Right ventricle myocardium inferior (tissue), 1 donor: ENCODE measurements at regions not wholly inside any gene's neighbourhood (a gene's known extent, or its start where the extent isn't known, plus 50 kb on each side); places are given as distances from the start of the nearest gene placed in this dataset.
"Not testable (repeated sequence)": the region's sequence is repeated elsewhere in the genome, so short reads cannot be mapped to it uniquely, and the experiment has no call there.

Experiments used
- ATAC-seq: fragments of 200-7000 bp; cut with Tn5 transposase; one replicate; pipeline ENCODE4 v1.9.1; 2020; ENCODE audit warnings: mild to moderate bottlenecking, moderate library complexity
- DNase-seq: peaks from one replicate; pipeline ENCODE4 v3.0.0; 2021; ENCODE audit errors: missing footprints
- intact Hi-C: fragments of 100-400 bp; cut with DNase I; formaldehyde crosslinking; loops from one replicate; pipeline ENCODE4 v1.11.0; 2022
- donor health status: DM: no; HTN: yes; CAD: no; lungs with severe emphysema.

GRCh38 chr6:13874191-13874549, 50.6 kb upstream of the RNF182 start:
- intact Hi-C loops: loop anchor here (10.0 kb wide), 1 partner anchor 79 kb away; no protein-coding TSS in a partner anchor
- DNase-seq (no peak), ATAC-seq (no peak)

GRCh38 chr6:13873288-13874190, 51.2 kb upstream of the RNF182 start:
- DNase-seq (peak; percentile 74), ATAC-seq (peak; percentile 52)
- intact Hi-C loops: loop anchor here (10.0 kb wide), 1 partner anchor 79 kb away; no protein-coding TSS in a partner anchor

GRCh38 chr6:13872681-13873080, 52.1 kb upstream of the RNF182 start:
- no peak for ATAC-seq
- intact Hi-C loops: loop anchor here (10.0 kb wide), 1 partner anchor 78 kb away; no protein-coding TSS in a partner anchor

GRCh38 chr6:13872006-13872405, 52.7 kb upstream of the RNF182 start:
- intact Hi-C loops: loop anchor here (10.0 kb wide), 1 partner anchor 77 kb away; no protein-coding TSS in a partner anchor
- DNase-seq, ATAC-seq: not testable (repeated sequence)

More at GRCh38 chr6:13872681-13873080, 52.1 kb upstream of the RNF182 start:
- no peak for DNase-seq

GRCh38 chr6:13870214-13870830, 54.4 kb upstream of the RNF182 start:
- ATAC-seq (no peak), DNase-seq (no peak)
- intact Hi-C loops: loop anchor here (10.0 kb wide), 1 partner anchor 76 kb away; no protein-coding TSS in a partner anchor

- no peak for ATAC-seq
- intact Hi-C loops: no loop called here
These were observed 53.9 kb upstream of the MCUR1 start for GRCh38 chr6:13868236-13868635.

GRCh38 chr6:13866301-13866700, 51.9 kb upstream of the MCUR1 start:
- intact Hi-C loops: no loop called here
- DNase-seq (no peak), ATAC-seq (no peak)

More at GRCh38 chr6:13868236-13868635, 53.9 kb upstream of the MCUR1 start:
- no peak for DNase-seq

- ATAC-seq: no peak
- no peak for DNase-seq
- intact Hi-C loops: no loop called here
These were observed 50.8 kb upstream of the MCUR1 start for GRCh38 chr6:13865141-13865540.

GRCh38 chr6:13864669-13865068, 50.3 kb upstream of the MCUR1 start:
- DNase-seq, intact Hi-C loops, ATAC-seq: not testable (repeated sequence)
